GM23338 (cell line): ENCODE measurements at regions not wholly inside any gene's neighbourhood (a gene's known extent, or its start where the extent isn't known, plus 50 kb on each side); places are given as distances from the start of the nearest gene placed in this dataset.

ENCODE experiments used
- ATAC-seq: fragments of 200-7000 bp; cut with Tn5 transposase; 3 replicates; pipeline ENCODE4 v1.9.1; 2020
- DNase-seq: peaks from one replicate; pipeline ENCODE4 v3.0.0-alpha.2; 2015; ENCODE audit warnings: low spot score
- H2AFZ ChIP-seq: fragments of 200-600 bp; sonication (generic); 2 replicates; pipeline ENCODE4 v1.8.0; 2016; ENCODE audit warnings: antibody characterized with exemption, mild to moderate bottlenecking, moderate library complexity
- H3F3A ChIP-seq: fragments of 200-600 bp; sonication (generic); replicated peaks from 2 replicates; pipeline ENCODE4 v1.8.0; 2017; ENCODE audit warnings: antibody characterized with exemption, mixed run types, low read depth
- H3K27ac ChIP-seq: fragments of 200-600 bp; sonication (generic); 2 replicates; pipeline ENCODE4 v1.6.1; 2016; ENCODE audit warnings: low read depth
- H3K27me3 ChIP-seq: fragments of 200-600 bp; sonication (generic); 2 replicates; pipeline ENCODE4 v1.8.0; 2016; ENCODE audit warnings: mild to moderate bottlenecking, mixed run types, moderate library complexity; ENCODE audit not compliant: insufficient read depth
- H3K36me3 ChIP-seq: fragments of 200-600 bp; sonication (generic); 2 replicates; pipeline ENCODE4 v1.8.0; 2016; ENCODE audit warnings: mild to moderate bottlenecking; ENCODE audit not compliant: insufficient read depth
- H3K4me1 ChIP-seq: fragments of 200-600 bp; sonication (generic); 2 replicates; pipeline ENCODE4 v1.8.0; 2016; ENCODE audit warnings: mild to moderate bottlenecking, moderate library complexity; ENCODE audit not compliant: insufficient read depth
- H3K4me2 ChIP-seq: fragments of 200-600 bp; sonication (generic); 2 replicates; pipeline ENCODE4 v1.7.1; 2017; ENCODE audit warnings: mixed run types
- H3K4me3 ChIP-seq: fragments of 200-600 bp; sonication (generic); 2 replicates; pipeline ENCODE4 v1.6.1; 2016; ENCODE audit warnings: mixed run types
- H3K79me2 ChIP-seq: fragments of 200-600 bp; sonication (generic); replicated peaks from 2 replicates; pipeline ENCODE4 v1.8.0; 2017; ENCODE audit warnings: mild to moderate bottlenecking; ENCODE audit not compliant: insufficient read depth
- H3K9me2 ChIP-seq: fragments of 200-600 bp; sonication (generic); 2 replicates; pipeline ENCODE4 v1.8.0; 2017; ENCODE audit not compliant: insufficient read depth
- H4K20me1 ChIP-seq: fragments of 200-600 bp; sonication (generic); replicated peaks from 2 replicates; pipeline ENCODE4 v1.8.0; 2017; ENCODE audit warnings: mild to moderate bottlenecking; ENCODE audit not compliant: insufficient read depth
- H3K27ac Mint-ChIP-seq: 2 replicates; pipeline ENCODE4 v1.8.0; 2020; ENCODE audit warnings: inconsistent platforms, mild to moderate bottlenecking, moderate library complexity, mixed read lengths
- H3K27me3 Mint-ChIP-seq: 3 replicates; pipeline ENCODE4 v1.8.0; 2022; ENCODE audit warnings: low read depth, mild to moderate bottlenecking, moderate library complexity, mixed read lengths, inconsistent platforms; ENCODE audit not compliant: insufficient read depth, poor library complexity
- H3K36me3 Mint-ChIP-seq: 3 replicates; pipeline ENCODE4 v1.8.0; 2021; ENCODE audit warnings: low read depth, mild to moderate bottlenecking, inconsistent platforms, moderate library complexity, mixed read lengths
- H3K4me1 Mint-ChIP-seq: 3 replicates; pipeline ENCODE4 v1.8.0; 2020; ENCODE audit warnings: mild to moderate bottlenecking, inconsistent platforms, mixed read lengths
- H3K4me3 Mint-ChIP-seq: 3 replicates; pipeline ENCODE4 v1.8.0; 2021; ENCODE audit warnings: moderate library complexity, mild to moderate bottlenecking, inconsistent platforms, mixed read lengths
- H3K9me3 Mint-ChIP-seq: 3 replicates; pipeline ENCODE4 v1.8.0; 2020; ENCODE audit warnings: moderate library complexity, mild to moderate bottlenecking, inconsistent platforms, mixed read lengths
- CREB1 ChIP-seq: fragments of 250-450 bp; sonication (Bioruptor Pico); IDR thresholded peaks from 2 replicates; pipeline ENCODE4 v1.5.0; 2020; ENCODE audit warnings: low read depth, mild to moderate bottlenecking, moderate library complexity
- CTCF ChIP-seq, 2 experiments: fragments of 200-600 bp in 1 of 2; sonication (generic) in 1 of 2; conservative IDR thresholded peaks; 2 replicates each; pipeline versions ENCODE4 v1.5.1 to v1.6.1; 2016 to 2017; ENCODE audit warnings: antibody characterized with exemption in 2 of 2, low read depth in 2 of 2, mild to moderate bottlenecking in 2 of 2, moderate library complexity in 1 of 2
- ETS1 ChIP-seq: IDR thresholded peaks from 2 replicates; pipeline ENCODE4 v1.6.1; 2016; ENCODE audit warnings: antibody characterized with exemption
- EZH2 ChIP-seq: fragments of 200-600 bp; sonication (generic); IDR thresholded peaks from one replicate; pipeline ENCODE4 v1.8.0; 2017; ENCODE audit warnings: antibody characterized with exemption, mild to moderate bottlenecking, low read depth; ENCODE audit not compliant: unreplicated experiment
- EZH2phosphoT487 ChIP-seq: fragments of 200-600 bp; sonication (generic); IDR thresholded peaks from one replicate; pipeline ENCODE4 v1.8.1; 2018; ENCODE audit warnings: antibody characterized with exemption; ENCODE audit not compliant: unreplicated experiment
- JUNB ChIP-seq: IDR thresholded peaks from one replicate; pipeline ENCODE4 v1.6.1; 2016; ENCODE audit warnings: antibody characterized with exemption; ENCODE audit not compliant: unreplicated experiment
- NANOG ChIP-seq: IDR thresholded peaks from 2 replicates; pipeline ENCODE4 v1.6.1; 2016; ENCODE audit warnings: antibody characterized with exemption, borderline replicate concordance
- POLR2AphosphoS5 ChIP-seq: IDR thresholded peaks from 2 replicates; pipeline ENCODE4 v1.6.1; 2016; ENCODE audit warnings: antibody characterized with exemption, low read depth
- STAT1 ChIP-seq: IDR thresholded peaks from one replicate; pipeline ENCODE4 v1.6.1; 2016; ENCODE audit warnings: antibody characterized with exemption; ENCODE audit not compliant: unreplicated experiment
- ZNF114 ChIP-seq: fragments of 250-450 bp; sonication (Bioruptor Pico); IDR thresholded peaks from 2 replicates; pipeline ENCODE4 v1.5.0; 2020; ENCODE audit warnings: mild to moderate bottlenecking, moderate library complexity
- ZNF331 ChIP-seq: fragments of 250-450 bp; sonication (Bioruptor Pico); IDR thresholded peaks from 2 replicates; pipeline ENCODE4 v1.5.0; 2020; ENCODE audit warnings: low read depth, mild to moderate bottlenecking, moderate library complexity
- ZNF462 ChIP-seq: fragments of 250-450 bp; sonication (Bioruptor Pico); IDR thresholded peaks from 2 replicates; pipeline ENCODE4 v1.5.0; 2020; ENCODE audit warnings: mild to moderate bottlenecking, moderate library complexity
- TF ChIP-seq, protein P1 (sequence below): IDR thresholded peaks from one replicate; pipeline ENCODE4 v1.6.1; 2018; ENCODE audit warnings: antibody characterized with exemption; ENCODE audit not compliant: unreplicated experiment

DNA sequence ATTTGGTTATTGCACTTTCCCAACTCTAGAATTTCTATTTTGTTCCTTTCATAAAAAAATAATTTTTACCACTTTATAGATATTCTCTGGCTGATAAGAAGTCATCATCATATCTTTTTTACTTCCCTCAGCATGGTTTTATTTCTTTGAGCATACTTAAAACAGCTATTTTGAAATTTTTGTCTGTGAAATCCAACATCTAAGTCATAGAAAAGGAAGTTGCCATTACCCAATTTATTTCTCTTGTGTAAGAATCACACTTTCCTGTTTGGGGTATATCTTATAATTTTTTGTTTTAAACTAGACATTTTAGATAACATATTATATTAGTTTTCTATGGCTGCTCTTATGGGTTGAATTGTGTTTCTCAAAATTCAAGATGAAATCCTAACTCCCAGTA, 400.2 kb upstream of the OR4E1 start:
- H3K9me2 ChIP-seq = no peaks in the 10 kb centered on the region
- ATAC-seq (no peak), DNase-seq (no peak)
- TF ChIP-seq, protein P1, sequence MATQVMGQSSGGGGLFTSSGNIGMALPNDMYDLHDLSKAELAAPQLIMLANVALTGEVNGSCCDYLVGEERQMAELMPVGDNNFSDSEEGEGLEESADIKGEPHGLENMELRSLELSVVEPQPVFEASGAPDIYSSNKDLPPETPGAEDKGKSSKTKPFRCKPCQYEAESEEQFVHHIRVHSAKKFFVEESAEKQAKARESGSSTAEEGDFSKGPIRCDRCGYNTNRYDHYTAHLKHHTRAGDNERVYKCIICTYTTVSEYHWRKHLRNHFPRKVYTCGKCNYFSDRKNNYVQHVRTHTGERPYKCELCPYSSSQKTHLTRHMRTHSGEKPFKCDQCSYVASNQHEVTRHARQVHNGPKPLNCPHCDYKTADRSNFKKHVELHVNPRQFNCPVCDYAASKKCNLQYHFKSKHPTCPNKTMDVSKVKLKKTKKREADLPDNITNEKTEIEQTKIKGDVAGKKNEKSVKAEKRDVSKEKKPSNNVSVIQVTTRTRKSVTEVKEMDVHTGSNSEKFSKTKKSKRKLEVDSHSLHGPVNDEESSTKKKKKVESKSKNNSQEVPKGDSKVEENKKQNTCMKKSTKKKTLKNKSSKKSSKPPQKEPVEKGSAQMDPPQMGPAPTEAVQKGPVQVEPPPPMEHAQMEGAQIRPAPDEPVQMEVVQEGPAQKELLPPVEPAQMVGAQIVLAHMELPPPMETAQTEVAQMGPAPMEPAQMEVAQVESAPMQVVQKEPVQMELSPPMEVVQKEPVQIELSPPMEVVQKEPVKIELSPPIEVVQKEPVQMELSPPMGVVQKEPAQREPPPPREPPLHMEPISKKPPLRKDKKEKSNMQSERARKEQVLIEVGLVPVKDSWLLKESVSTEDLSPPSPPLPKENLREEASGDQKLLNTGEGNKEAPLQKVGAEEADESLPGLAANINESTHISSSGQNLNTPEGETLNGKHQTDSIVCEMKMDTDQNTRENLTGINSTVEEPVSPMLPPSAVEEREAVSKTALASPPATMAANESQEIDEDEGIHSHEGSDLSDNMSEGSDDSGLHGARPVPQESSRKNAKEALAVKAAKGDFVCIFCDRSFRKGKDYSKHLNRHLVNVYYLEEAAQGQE = no peak
- no peak for TF ChIP-seq ZNF331 (CRISPR knock-in tag)
- no peak for TF ChIP-seq EZH2phosphoT487
- no peak for TF ChIP-seq ZNF114
- TF ChIP-seq CTCF (conservative IDR thresholded peaks at IDR 0.05; ENCODE audit: low read depth in 2 of 2) = no peak
- no peak for TF ChIP-seq JUNB
- no peak for TF ChIP-seq STAT1
- no peak for TF ChIP-seq ZNF462 (CRISPR knock-in tag)
- TF ChIP-seq EZH2 = no peak
- TF ChIP-seq ETS1 = no peak
- TF ChIP-seq NANOG = no peak
- TF ChIP-seq CREB1 (CRISPR knock-in tag) = no peak
- TF ChIP-seq POLR2AphosphoS5 = no peak
- no peaks in the 10 kb centered on the region for H3K36me3 Mint-ChIP-seq
- no peaks in the 10 kb centered on the region for H3F3A ChIP-seq
- H3K27ac ChIP-seq = no peak overlapping the region
- H3K27me3 Mint-ChIP-seq = no peaks in the 10 kb centered on the region
- no peak overlapping the region for H3K4me3 ChIP-seq
- H3K4me2 ChIP-seq = no peak overlapping the region
- 0 out of 2 replicates have a peak, but pooled peaks cover 4% of the 10 kb centered on the region for H3K4me1 ChIP-seq
- no peaks in the 10 kb centered on the region for H4K20me1 ChIP-seq
- peaks cover 11% of the 10 kb centered on the region; the same call in 2 of the 3 replicates for H3K4me1 Mint-ChIP-seq
- H3K79me2 ChIP-seq = no peaks in the 10 kb centered on the region
- H3K4me3 Mint-ChIP-seq = no peak overlapping the region
- no peaks in the 10 kb centered on the region for H3K27me3 ChIP-seq
- H3K9me3 Mint-ChIP-seq = no peaks in the 10 kb centered on the region
- H3K27ac Mint-ChIP-seq = no peak overlapping the region
- H3K36me3 ChIP-seq = no peaks in the 10 kb centered on the region
- H2AFZ ChIP-seq = no peak overlapping the region
